Activated CD8-positive, alpha-beta memory T cell treated with anti-CD3 and anti-CD28 coated beads for 24 hours (primary cell): ENCODE measurements at regions not wholly inside any gene's neighbourhood (a gene's known extent, or its start where the extent isn't known, plus 50 kb on each side); places are given as distances from the start of the nearest gene placed in this dataset.

ENCODE experiments used
- DNase-seq: peaks from one replicate; pipeline ENCODE4 v3.0.0-alpha.2; 2020

DNA sequence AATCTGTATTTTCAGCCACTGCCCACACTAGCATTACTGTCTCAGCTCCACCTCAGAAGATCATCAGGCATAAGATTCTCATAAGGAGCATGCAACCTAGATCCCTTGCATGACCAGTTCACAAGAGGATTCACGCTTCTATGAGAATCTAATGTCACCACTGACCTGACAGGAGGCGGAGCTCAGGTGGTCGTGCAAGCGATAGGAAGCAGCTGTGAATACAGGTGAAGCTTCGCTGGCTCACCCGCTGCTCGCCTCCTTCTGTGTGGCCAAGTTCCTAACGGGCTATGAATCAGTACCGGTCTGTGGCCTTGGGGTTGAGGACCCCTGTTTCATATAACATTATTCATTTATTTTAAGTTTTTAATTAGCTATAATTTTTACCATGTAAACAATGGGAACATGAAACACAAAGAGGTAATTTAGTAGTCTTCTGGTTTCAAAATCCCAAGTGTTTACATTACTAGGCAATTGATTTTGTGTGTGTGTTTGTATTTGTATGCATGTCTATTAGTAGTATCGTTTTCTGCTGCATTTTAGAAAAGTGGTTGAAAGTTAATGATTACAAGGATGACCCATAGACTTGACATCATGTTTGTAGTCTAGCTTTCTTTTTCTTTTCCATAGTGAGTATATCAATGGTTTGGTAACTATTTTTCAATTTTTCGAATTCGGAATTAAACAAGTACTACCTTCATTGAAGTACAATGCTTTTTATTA lies 159.4 kb downstream of the TENT4A start:
- DNase-seq: no peak

DNA sequence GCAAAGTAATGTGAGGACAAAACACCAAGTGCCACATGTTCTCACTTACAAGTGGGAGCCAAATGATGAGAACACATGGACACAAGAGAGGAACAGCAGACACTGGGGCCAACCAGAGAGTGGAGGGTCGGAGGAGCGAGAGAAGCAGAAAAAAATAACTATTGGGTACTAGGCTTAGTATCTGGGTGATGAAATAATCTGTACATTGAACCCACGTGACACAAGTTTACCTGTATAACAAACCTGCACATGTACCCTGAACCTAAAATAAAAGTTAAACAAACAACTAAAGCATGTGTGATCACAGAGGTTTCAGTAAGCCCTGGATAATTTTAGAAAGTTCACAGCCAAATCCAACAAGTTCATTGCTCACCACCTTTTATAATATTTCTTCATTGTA lies 160.1 kb downstream of the TENT4A start:
- DNase-seq: no peak

DNA sequence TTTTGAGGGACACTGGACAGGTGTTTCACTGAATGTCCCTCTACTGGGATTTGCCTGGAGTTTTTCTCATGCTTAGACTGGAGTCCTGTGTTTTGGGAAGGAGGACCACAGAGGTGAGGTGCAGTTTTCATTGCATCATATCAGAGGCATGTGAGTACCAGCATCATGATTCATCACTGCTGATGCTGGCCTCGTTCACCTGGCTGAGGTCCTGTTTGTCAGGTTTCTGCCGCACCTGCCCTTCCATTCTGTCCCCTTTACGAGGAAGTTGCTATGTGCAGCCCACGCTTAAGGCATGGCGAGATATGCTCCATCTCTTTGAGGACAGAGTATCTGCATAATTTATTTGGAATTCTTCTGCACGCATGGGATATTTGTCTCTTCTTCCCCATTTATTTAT lies 162.1 kb downstream of the TENT4A start:
- DNase-seq: no peak

DNA sequence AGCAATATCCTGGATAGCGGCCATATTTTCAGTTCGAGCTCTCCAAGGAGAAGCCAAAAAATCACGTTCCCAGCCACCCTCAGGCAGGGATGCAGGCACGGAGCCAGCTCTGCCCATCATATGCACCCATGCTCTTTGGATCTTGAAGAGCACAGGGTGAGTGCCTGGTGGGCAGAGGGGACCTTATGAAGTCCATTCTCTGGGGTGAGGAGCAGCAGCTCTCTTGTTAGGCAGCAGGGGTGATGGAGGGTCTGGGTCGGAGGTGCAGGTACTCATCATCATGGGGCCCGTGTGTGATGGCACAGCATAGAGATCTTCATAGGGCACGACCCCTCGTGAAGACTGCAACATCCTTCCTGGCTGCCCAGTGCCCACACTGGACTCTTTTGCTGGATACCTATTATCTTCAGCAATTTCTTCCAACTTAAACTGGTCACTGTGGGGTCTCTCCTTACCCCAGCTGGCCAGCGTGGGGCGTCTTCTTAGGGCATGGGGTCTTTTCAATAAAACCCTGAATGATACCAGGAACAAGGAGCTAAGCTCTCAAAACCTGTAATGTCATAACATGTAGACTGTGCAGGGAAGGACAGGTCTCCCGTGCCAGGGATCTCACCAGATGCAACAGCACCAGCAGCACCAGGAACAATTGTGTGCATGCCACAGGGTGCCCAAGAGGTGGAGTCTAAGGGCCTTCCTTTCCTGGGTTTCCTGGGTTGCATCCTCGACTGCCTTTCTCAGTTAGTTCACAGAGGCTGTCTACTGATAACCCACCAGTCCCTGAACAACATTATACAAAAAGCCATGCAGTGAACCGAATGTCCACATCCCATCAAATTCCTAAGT lies 165.0 kb downstream of the TENT4A start:
- no peak for DNase-seq

DNA sequence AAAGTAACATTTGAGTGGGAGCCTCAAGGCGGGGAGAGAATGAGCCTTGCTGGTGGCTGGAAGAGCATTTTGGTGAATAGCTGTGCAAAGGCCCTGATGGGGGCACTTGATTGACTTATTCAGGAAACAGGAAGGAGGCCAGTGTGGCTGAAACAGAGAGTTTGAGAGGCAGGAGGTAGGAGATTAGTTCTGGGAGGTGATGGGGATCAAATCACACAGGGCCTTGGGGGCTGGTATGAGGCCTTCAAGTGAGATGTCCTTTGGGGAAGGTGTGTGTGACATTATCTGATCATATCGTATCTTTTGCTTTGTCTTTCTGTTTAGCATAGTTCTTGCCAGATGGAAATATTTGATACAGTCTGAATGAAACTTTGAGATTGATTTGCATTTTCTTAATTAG lies 172.3 kb downstream of the TENT4A start:
- no peak for DNase-seq

DNA sequence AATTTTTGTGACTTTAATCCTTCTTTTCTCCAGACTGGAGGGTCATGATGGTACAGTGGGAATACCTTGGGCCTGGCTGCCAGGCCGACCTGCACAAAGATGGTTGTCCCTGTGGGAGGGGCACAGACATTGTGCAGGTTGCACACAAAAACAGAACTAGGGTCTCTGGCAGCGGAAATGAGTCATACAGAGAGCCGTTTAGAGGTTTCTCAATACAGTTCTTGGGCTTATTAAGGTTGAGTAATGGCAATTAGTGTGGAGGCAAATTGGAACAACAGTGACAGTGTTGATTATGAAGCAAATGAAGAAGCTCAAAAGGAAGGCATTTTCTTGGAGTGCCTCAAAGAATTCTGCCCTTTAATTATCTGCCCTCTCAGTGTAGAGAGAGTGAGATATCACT lies 173.6 kb downstream of the TENT4A start:
- DNase-seq: no peak

DNA sequence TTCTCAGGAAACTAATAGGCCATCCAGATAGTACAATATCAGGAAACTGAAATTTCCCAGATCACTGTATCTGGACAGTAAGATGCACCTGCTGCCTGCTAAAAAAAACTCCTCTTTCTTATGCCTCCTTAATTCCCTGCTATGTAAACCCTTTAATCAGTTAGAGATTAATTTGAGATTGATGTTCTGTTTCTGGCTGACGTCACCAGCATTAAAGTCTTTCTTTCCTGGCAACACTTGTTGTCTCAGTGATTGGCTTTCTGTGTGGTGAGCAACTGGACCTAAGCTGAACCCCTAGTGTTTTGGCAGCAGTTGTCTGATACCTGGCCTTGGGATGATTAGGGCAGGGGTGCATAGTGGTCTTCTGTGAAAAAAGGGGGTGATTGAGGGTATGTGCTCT lies 175.8 kb downstream of the TENT4A start:
- no peak for DNase-seq

DNA sequence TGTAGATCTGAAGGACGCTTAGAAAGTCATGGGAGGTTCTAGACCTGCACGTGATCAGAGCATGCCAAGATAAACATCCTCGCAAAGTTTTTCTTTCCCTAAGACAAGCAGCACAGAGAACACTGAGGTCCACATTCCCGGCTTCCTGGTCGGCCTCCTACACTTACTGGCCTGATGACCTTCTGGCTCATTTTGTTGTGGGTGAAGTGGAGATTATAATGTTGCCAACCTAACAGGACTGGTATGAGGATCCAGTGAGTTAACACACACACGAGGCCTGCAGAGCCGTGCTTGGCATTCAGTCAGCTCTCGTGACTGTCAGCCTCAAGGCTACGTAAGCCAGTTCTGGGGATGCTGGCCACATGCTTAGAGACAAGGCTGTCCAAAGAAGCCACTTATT lies 186.0 kb downstream of the TENT4A start:
- DNase-seq: no peak

DNA sequence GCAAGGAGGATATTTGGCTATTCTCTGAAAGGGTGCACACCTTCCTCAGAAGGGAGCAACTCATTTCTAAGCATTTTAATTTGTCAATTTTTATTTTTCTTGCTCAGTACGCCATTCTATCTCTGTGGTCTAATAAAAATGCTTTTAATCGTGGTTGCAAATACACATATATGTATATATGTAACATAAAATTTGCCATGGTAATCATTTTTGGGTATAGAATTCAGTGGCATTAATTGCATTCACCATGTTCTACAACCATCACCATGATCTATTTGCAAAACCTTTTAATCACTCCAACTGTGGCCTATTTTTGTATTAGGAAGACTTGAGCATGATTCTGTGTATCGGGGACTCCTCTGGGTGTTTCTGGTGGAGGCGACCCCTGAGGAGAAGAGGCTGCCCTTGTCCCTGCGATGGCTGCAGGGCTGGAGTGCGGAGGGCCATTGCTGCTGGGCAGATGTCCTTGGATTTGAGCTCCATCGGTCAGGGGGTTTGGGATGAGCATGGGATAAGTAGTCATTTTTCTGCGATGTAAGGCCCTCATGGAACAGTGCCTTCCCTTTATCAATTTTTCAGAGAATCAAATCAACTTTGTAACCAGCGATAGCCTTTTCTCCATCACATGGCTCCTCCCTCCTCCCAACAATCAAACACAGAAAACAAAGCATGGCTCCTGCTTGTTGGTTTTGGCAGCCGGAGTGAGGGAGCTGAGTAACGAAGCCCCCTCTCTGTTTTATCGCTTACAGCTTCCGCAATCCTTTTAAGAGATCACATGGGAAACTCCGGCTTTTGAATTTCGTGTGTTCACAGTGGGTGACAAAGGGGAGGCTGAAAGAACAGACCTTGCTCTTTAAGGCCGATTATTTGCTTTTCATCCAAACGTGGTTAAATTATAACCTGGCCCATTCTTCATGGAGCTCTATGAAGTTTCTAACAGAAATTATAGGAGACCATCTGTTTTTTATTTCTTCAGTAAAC lies 187.3 kb downstream of the TENT4A start:
- no peak for DNase-seq

DNA sequence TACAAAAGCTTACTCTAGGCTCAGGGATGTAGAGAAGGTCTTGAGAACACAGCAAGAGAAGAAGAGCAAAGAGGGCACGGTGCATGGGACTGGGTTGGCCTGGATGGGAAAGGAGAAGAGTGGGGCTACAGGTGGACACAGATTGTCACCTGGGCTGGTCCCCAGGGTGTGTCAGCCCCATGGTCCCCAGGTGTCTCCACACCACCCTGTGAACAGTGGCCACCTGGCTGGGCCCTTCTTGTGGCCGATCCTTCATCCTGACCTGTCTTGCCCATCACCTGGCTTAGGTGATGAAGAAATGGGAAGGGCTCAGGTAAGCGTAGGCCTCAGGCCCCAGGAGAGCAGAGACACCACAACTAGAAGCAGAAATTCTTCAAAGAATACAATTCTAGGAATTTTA lies 188.9 kb downstream of the TENT4A start:
- DNase-seq: no peak

DNA sequence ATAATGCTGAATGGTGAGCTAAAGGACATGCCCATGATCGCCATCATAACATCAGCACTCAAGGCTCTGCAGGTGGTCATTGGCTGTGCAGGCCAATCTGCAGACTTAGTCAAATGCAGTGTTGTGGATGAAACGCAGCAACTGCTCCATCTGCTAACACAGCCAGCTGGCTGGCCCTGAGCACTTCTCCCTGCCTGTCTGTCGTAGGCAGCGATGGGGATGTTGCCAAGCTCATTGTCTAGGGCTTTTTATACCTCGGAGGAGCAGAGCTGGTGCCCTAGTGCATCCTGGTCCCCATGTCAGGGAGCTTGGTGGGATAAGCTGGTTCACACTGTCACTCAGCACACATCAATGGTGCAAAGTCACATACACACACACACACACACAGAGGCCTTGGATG lies 189.4 kb downstream of the TENT4A start:
- DNase-seq: no peak

DNA sequence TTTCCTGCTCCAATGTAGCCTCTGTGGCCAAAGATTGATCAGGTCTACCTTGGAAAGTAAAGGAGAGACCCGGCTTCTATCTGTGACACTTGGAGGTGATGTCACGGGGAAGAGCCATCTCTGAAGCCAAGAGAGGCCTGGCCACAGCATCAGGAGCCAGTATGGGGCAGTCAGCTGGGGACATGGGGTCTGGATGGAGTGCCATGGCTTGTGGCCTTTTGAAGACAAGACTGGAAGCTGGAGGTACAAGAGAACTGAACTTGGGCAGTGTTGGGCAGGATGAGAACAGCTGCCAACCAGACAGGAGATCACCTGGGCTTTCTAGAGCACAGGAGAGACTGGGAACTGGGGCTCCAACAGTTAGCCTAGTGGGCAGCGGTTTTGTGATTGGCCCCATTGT lies 190.7 kb downstream of the TENT4A start:
- no peak for DNase-seq

DNA sequence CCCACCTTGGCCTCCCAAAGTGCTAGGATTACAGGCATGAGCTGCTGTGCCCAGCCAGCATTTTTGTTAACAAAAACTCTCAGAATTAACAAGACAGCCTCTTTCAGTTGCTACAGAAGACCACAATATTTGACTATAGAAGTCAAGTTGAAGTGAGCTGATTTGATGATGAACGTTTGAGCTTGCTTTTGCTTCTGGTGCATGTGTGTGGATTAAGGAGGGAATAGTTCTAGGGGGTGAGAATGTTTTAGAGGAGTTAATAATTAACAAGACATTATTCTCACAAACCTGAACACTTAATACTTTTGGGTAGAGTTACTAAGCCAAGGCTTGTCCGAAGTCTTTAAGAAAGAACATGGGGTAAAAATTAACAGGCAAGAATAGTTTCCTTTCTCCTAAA lies 191.6 kb downstream of the TENT4A start:
- DNase-seq: no peak

DNA sequence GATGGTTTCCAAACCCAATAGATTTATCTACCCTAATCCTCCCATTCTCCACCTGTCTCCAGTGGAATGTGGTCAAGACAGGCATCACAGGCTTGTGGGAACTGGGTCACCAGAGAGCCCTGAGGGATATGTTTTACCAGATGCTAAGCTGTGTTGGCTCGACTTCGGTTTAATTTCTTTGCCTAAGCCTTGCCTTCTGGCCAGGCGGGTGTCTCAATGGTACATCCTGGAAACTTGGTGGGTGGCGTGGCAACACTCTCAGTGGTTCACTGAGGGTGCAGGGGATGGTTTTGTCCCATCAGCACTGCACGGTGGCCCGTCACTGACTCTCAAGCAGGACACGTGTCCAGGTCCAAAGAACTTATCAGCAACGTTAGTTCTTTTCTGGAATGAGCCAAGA lies 192.2 kb downstream of the TENT4A start:
- DNase-seq: no peak

DNA sequence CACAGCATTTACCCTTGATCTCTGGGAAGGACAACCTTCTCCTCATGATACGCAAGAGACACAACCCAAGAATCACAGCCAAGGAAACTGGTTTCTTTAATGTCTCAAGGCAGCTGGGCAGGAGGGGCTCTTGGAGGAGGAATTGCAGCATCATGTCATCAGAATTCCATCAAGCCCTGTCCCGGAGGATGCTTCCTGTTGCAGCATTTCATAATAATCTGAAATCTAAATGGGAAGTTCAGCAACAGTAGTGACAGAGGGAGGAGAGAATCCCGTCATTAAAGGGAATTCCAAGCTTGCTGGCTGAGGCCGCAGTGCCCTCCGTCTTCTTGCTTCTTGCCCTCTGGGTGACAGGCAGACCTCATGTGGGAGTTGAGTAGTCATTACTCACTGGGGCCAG lies 192.7 kb downstream of the TENT4A start:
- DNase-seq: no peak

DNA sequence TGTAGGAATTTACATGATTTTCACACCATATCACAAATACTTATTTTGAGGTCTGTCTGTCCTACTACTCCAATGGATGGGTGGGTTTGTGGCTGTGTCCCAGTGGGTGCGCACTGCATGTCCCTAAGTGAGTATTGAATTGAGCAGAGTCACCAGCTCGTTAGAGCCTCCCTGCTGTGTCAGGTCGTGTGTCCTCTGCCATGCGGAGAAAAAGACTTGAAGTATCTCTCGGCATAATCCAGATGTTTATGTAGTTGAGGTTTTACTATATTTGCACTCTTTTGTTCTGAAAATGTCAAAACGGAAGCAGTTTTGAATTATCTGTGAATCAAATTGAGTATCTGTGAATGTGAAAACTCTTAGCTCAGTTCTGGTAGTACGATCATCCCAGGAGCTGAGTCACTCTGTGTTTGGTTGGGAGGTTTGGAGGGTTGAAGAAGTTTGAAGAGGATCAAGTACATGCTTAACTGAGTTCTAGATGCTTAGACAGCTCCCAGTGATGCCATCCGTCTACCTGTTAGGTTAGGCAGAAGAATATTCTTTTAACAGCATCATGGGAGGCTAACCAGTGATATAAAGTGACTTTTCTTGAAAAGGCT lies 194.2 kb downstream of the TENT4A start:
- no peak for DNase-seq

DNA sequence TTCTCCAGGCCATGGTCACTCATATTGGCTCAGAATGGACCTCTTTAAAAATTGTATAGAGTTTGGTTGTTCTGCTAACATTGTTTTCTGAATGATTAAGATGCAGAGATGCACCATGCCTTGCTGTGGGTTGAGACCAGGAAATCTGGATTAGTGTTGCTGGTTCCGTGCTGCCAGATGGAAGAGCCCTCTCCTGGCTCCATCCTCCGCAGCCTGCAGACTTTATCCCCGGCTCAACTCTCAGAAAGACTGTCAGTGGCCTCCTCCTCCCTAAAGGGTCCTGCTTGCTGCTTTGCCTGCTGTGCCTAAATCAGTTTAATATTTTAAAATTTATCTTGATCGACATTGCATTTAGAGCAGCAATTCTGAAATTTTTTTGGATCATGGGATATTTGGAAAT lies 196.7 kb downstream of the TENT4A start:
- no peak for DNase-seq

DNA sequence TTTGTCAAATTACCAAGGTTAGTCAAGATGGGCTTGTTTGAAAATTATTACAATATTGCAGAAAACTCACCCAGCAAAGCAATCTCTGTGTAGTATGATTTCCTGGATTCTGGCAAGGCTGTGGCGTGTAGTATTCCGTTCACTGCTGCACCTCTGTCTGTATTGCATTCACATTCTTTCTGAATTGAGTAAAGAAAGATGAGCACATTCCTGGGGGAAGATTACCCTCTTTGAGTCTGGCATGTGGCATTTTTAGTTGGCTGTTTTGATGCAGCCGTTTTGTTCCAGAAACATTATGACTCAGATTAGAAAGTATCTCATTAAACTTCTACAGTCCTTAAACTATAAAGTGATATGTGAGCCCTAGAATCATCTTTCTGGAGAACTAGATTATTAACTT lies 197.7 kb downstream of the TENT4A start:
- DNase-seq: no peak

DNA sequence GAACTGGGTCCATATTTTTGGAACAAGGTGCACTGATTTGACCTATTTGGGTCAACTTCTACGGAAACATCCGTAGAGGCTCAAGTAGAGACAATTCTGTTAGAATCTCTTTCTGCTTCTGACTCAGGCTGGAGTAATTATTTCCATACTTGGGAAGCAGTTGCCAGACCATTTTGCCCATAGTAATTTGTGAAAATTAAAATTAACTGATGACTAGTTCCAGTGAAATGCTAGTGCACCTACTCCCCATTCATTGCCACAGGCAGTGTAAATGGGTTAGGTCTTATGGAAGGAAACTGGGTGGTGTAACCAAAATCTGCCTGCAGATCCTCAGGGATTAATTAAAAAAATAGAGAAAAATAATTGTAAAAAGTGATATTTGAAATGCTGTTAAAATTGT lies 201.1 kb downstream of the TENT4A start:
- no peak for DNase-seq

DNA sequence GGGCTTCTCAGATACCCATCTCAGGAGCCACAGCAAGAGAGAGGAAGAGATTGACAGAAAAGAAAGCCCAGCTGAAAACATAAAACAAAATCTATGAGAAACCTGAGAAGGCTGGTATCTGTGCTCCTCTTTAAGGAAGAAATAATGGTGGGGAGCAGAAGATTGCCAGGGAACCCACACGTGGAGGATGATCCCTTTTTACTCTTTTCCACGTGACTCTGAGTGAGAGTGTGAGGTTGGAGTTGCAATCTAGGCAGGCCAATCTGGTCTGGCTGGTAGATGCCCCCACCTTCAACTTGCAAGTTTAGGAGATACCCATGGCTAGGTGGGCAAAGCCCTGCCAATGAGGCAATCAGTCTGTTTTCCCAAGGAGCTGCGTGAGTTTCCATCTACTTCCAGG lies 202.3 kb downstream of the TENT4A start:
- DNase-seq: no peak

DNA sequence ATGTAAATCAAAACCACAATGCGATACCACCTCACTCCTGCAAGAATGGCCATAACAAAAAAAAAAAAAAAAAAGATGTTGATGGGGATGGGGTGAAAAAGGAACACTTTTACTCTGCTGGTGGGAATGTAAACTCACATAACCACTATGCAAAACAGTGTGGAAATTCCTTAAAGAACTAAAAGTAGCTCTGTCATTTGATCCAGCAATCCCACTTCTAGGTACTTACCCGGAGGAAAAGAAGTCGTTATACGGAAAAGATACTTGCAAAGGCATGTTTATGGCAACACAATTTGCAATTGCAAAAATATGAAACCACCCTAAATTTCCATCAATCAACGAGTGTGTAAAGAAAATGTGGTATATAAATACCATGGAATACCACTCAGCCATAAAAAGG lies 205.0 kb downstream of the TENT4A start:
- no peak for DNase-seq

DNA sequence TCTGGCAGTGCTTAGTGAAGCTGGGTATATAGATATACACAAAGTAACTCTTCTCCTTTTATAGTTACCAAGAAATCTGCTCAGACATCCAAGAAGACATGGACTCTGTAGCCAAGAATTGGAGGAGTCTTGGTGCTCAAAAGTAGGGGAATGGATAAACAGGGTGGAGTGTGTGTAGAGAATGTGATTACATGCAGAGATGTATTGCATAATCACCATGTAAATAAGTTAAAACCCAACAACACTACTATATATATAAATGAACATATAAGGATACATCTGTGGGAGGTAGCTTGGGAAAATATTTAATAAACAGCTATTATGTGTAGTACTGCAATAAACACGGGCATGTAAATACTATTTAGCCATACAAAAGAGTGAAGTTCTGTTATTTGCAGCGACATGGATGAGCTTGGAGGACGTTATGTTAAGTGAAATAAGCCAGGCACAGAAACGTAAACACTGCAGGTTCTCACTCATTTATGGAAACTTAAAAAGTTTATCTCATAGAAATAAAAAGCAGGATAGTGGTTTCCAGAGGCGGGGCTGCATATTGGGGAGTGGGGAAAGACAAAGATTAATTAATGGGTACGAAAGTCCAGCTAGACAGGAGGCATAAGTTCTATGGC lies 207.5 kb downstream of the TENT4A start:
- no peak for DNase-seq
